ENCODE measurements at regions not wholly inside any gene's neighbourhood (a gene's known extent, or its start where the extent isn't known, plus 50 kb on each side); places are given as distances from the start of the nearest gene placed in this dataset.

GRCh38 chr16:59289151-59289550, 555.0 kb upstream of the GOT2 start:
- no peak for TF ChIP-seq CTCF (IDR thresholded peaks at IDR 0.05; ENCODE audit: insufficient read depth, low read length)
- H3K4me3 ChIP-seq (ENCODE audit: low read depth, low read length) = no peak overlapping the region
- no peak for DNase-seq (ENCODE audit: low read depth)

GRCh38 chr16:59274141-59274540, 540.0 kb upstream of the GOT2 start:
- DNase-seq (ENCODE audit: low read depth) = no peak
- H3K4me3 ChIP-seq (ENCODE audit: low read depth, low read length) = no peak overlapping the region
- TF ChIP-seq CTCF (IDR thresholded peaks at IDR 0.05; ENCODE audit: insufficient read depth, low read length) = no peak

- no peak overlapping the region for H3K4me3 ChIP-seq (ENCODE audit: low read depth, low read length)
- TF ChIP-seq CTCF (IDR thresholded peaks at IDR 0.05; ENCODE audit: insufficient read depth, low read length) = no peak
- DNase-seq (ENCODE audit: low read depth) = no peak
These were observed 529.8 kb upstream of the GOT2 start for GRCh38 chr16:59263955-59264354.

- DNase-seq (ENCODE audit: low read depth) = no peak
- no peak overlapping the region for H3K4me3 ChIP-seq (ENCODE audit: low read depth, low read length)
- no peak for TF ChIP-seq CTCF (IDR thresholded peaks at IDR 0.05; ENCODE audit: insufficient read depth, low read length)
These were observed 526.8 kb upstream of the GOT2 start for GRCh38 chr16:59260892-59261291.

- no peak for DNase-seq (ENCODE audit: low read depth)
- TF ChIP-seq CTCF (IDR thresholded peaks at IDR 0.05; ENCODE audit: insufficient read depth, low read length) = no peak
- no peak overlapping the region for H3K4me3 ChIP-seq (ENCODE audit: low read depth, low read length)
These were observed 525.8 kb upstream of the GOT2 start for GRCh38 chr16:59259950-59260319.

- no peak for TF ChIP-seq CTCF (IDR thresholded peaks at IDR 0.05; ENCODE audit: insufficient read depth, low read length)
- DNase-seq (ENCODE audit: low read depth) = no peak
- H3K4me3 ChIP-seq (ENCODE audit: low read depth, low read length) = no peak overlapping the region
These were observed 525.2 kb upstream of the GOT2 start for GRCh38 chr16:59259074-59259949.

GRCh38 chr16:59252317-59252716, 518.2 kb upstream of the GOT2 start:
- no peak for DNase-seq (ENCODE audit: low read depth)
- TF ChIP-seq CTCF (IDR thresholded peaks at IDR 0.05; ENCODE audit: insufficient read depth, low read length) = no peak
- H3K4me3 ChIP-seq (ENCODE audit: low read depth, low read length) = no peak overlapping the region
